CD14-positive monocyte (primary cell): ENCODE measurements at regions not wholly inside any gene's neighbourhood (a gene's known extent, or its start where the extent isn't known, plus 50 kb on each side); places are given as distances from the start of the nearest gene placed in this dataset.

Source experiments
- DNase-seq, 3 donors: peaks; one replicate each; pipeline ENCODE4 v3.0.0-alpha.2; 2011 to 2022
- H2AFZ ChIP-seq: 2 replicates; pipeline ENCODE4 v1.6.0; 2012; ENCODE audit warnings: mild to moderate bottlenecking, low read depth, low read length, inconsistent platforms; ENCODE audit not compliant: insufficient read depth, poor library complexity, severe bottlenecking
- H3K27ac ChIP-seq, 2 donors: 1 replicate in 1 of 2; 2 replicates in 1 of 2; pipeline ENCODE4 v1.5.1; 2012 to 2013; ENCODE audit warnings: low read length in 2 of 2, control low read depth in 1 of 2, inconsistent platforms in 1 of 2, low read depth in 1 of 2, mild to moderate bottlenecking in 1 of 2
- H3K27me3 ChIP-seq, 2 donors: one replicate each; pipeline versions ENCODE4 v1.6.0 to v1.6.1; 2011 to 2013; ENCODE audit warnings: low read length in 2 of 2; ENCODE audit not compliant: control insufficient read depth in 2 of 2, insufficient read depth in 2 of 2
- H3K36me3 ChIP-seq, 2 donors: replicated peaks in 1 of 2; 1 replicate in 1 of 2; 2 replicates in 1 of 2; pipeline versions ENCODE4 v1.5.1 to v1.6.1; 2012 to 2013; ENCODE audit warnings: low read length in 2 of 2, control low read depth in 1 of 2, inconsistent platforms in 1 of 2, mild to moderate bottlenecking in 1 of 2; ENCODE audit not compliant: insufficient read depth in 2 of 2, control insufficient read depth in 1 of 2
- H3K4me1 ChIP-seq, 2 donors: 1 replicate in 1 of 2; 2 replicates in 1 of 2; pipeline versions ENCODE4 v1.5.1 to v1.6.1; 2012 to 2013; ENCODE audit warnings: low read length in 2 of 2, control low read depth in 1 of 2, inconsistent platforms in 1 of 2, mild to moderate bottlenecking in 1 of 2, moderate library complexity in 1 of 2; ENCODE audit not compliant: insufficient read depth in 2 of 2, control insufficient read depth in 1 of 2
- H3K4me2 ChIP-seq: replicated peaks from 2 replicates; pipeline ENCODE3; 2012; ENCODE audit warnings: low read length, moderate library complexity, mild to moderate bottlenecking; ENCODE audit not compliant: poor library complexity, severe bottlenecking; ENCODE audit errors: extremely low read depth
- H3K4me3 ChIP-seq, 3 experiments: fragments of 200-600 bp in 1 of 3; sonication (generic) in 1 of 3; replicated peaks in 1 of 3; 1 replicate in 2 of 3; 2 replicates in 1 of 3; pipeline ENCODE4 v1.5.1; 2011 to 2013; ENCODE audit warnings: low read length in 3 of 3, mild to moderate bottlenecking in 3 of 3, control low read depth in 2 of 3, low read depth in 2 of 3, inconsistent platforms in 1 of 3, moderate library complexity in 1 of 3
- H3K79me2 ChIP-seq: 2 replicates; pipeline ENCODE4 v1.6.0; 2012; ENCODE audit warnings: mild to moderate bottlenecking, control low read depth, inconsistent platforms, low read length, moderate library complexity; ENCODE audit not compliant: insufficient read depth
- H3K9ac ChIP-seq: 2 replicates; pipeline ENCODE4 v1.6.0; 2017; ENCODE audit warnings: low read length, mild to moderate bottlenecking; ENCODE audit not compliant: insufficient read depth, poor library complexity, severe bottlenecking
- H3K9me3 ChIP-seq, 2 donors: replicated peaks in 1 of 2; 1 replicate in 1 of 2; 2 replicates in 1 of 2; pipeline versions ENCODE4 v1.5.1 to v1.6.1; 2012 to 2013; ENCODE audit warnings: low read length in 2 of 2, control low read depth in 1 of 2; ENCODE audit not compliant: control insufficient read depth in 1 of 2, insufficient read depth in 1 of 2
- H4K20me1 ChIP-seq: 2 replicates; pipeline ENCODE4 v1.6.0; 2012; ENCODE audit warnings: mild to moderate bottlenecking, low read length, control low read depth, moderate library complexity; ENCODE audit not compliant: insufficient read depth
- H3K27ac Mint-ChIP-seq, 7 donors: one replicate each; pipeline ENCODE4 v1.8.0; 2020; ENCODE audit warnings: mild to moderate bottlenecking in 7 of 7, mixed read lengths in 7 of 7, moderate library complexity in 6 of 7, inconsistent platforms in 2 of 7
- H3K27me3 Mint-ChIP-seq, 3 donors: one replicate each; pipeline ENCODE4 v1.8.0; 2021 to 2022; ENCODE audit warnings: low read depth in 3 of 3, mild to moderate bottlenecking in 3 of 3, mixed read lengths in 3 of 3, moderate library complexity in 3 of 3, inconsistent platforms in 1 of 3
- H3K36me3 Mint-ChIP-seq, 2 donors: one replicate each; pipeline ENCODE4 v1.8.0; 2020; ENCODE audit warnings: mixed read lengths in 2 of 2, inconsistent platforms in 1 of 2, mild to moderate bottlenecking in 1 of 2
- H3K4me1 Mint-ChIP-seq: one replicate; pipeline ENCODE4 v1.8.0; 2020; ENCODE audit warnings: mild to moderate bottlenecking, mixed read lengths
- H3K4me3 Mint-ChIP-seq, 2 donors: one replicate each; pipeline ENCODE4 v1.8.0; 2020; ENCODE audit warnings: mild to moderate bottlenecking in 2 of 2, mixed read lengths in 2 of 2, moderate library complexity in 1 of 2
- H3K9me3 Mint-ChIP-seq, 7 donors: one replicate each; pipeline ENCODE4 v1.8.0; 2020 to 2022; ENCODE audit warnings: mixed read lengths in 7 of 7, mild to moderate bottlenecking in 6 of 7, moderate library complexity in 6 of 7, inconsistent platforms in 2 of 7
- WGBS: methylation state at CpG from one replicate; pipeline ENCODE4 v1.1.5; 2013; ENCODE audit warnings: missing lambda C conversion rate; ENCODE audit not compliant: insufficient coverage; 5-methylcytosine and 5-hydroxymethylcytosine counted together
- intact Hi-C, 2 donors: fragments of 100-400 bp; cut with micrococcal nuclease; formaldehyde crosslinking; loops; one replicate each; pipeline versions ENCODE4 v1.15.0 to v1.15.1; 2023
- TF ChIP-seq, protein P1 (sequence below): fragments of 200-600 bp; IDR thresholded peaks from one replicate; pipeline ENCODE4 v1.8.0; 2022; ENCODE audit warnings: antibody characterized with exemption, mild to moderate bottlenecking

DNA sequence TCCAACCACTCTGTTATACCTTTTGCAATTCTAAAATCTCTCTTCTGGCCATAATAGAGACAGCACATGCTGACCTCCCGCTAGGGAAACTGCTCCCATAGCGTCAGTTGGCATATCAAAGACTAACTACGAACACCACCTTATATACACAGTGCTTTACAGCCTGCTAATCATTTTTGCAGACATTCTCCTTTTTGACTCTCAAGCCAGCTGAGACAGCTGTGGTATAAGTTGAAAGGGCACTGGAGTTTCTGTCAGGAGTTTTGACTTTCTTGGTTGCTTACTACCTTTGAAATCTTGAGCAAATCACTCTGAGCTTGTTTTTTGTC, 160.2 kb upstream of the TBCA start:
- peaks cover 0 to 4% of the 10 kb centered on the region in 2 donors for H3K36me3 Mint-ChIP-seq
- Histone ChIP-seq H3K79me2 (no peaks in the 10 kb centered on the region), H3K9me3 (peaks cover 0 to 3% of the 10 kb centered on the region in 2 donors), H4K20me1 (no peaks in the 10 kb centered on the region), H3K27me3 (no peaks in the 10 kb centered on the region), H3K4me2 (peak overlapping the region; percentile 19), H2AFZ (no peak overlapping the region), H3K4me1 (peaks cover 28 to 32% of the 10 kb centered on the region in 2 donors), H3K36me3 (no peaks in the 10 kb centered on the region), H3K9ac (no peak overlapping the region), H3K4me3 (no peak overlapping the region), H3K27ac (no peak overlapping the region)
- peaks cover 0 to 2% (median 0%) of the 10 kb centered on the region in 3 donors for H3K27me3 Mint-ChIP-seq
- 100% methylated on average over 2 of the region's 3 CpGs for WGBS
- TF ChIP-seq, protein P1, sequence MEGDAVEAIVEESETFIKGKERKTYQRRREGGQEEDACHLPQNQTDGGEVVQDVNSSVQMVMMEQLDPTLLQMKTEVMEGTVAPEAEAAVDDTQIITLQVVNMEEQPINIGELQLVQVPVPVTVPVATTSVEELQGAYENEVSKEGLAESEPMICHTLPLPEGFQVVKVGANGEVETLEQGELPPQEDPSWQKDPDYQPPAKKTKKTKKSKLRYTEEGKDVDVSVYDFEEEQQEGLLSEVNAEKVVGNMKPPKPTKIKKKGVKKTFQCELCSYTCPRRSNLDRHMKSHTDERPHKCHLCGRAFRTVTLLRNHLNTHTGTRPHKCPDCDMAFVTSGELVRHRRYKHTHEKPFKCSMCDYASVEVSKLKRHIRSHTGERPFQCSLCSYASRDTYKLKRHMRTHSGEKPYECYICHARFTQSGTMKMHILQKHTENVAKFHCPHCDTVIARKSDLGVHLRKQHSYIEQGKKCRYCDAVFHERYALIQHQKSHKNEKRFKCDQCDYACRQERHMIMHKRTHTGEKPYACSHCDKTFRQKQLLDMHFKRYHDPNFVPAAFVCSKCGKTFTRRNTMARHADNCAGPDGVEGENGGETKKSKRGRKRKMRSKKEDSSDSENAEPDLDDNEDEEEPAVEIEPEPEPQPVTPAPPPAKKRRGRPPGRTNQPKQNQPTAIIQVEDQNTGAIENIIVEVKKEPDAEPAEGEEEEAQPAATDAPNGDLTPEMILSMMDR: no peak
- peaks cover 30% of the 10 kb centered on the region for H3K4me1 Mint-ChIP-seq
- no peak overlapping the region for H3K4me3 Mint-ChIP-seq
- DNase-seq: no peak
- H3K27ac Mint-ChIP-seq: peak overlapping the region in 1 of 7 donors; percentile 75
- intact Hi-C loops: no loop called here
- peaks cover 0 to 12% (median 2%) of the 10 kb centered on the region in 7 donors for H3K9me3 Mint-ChIP-seq

DNA sequence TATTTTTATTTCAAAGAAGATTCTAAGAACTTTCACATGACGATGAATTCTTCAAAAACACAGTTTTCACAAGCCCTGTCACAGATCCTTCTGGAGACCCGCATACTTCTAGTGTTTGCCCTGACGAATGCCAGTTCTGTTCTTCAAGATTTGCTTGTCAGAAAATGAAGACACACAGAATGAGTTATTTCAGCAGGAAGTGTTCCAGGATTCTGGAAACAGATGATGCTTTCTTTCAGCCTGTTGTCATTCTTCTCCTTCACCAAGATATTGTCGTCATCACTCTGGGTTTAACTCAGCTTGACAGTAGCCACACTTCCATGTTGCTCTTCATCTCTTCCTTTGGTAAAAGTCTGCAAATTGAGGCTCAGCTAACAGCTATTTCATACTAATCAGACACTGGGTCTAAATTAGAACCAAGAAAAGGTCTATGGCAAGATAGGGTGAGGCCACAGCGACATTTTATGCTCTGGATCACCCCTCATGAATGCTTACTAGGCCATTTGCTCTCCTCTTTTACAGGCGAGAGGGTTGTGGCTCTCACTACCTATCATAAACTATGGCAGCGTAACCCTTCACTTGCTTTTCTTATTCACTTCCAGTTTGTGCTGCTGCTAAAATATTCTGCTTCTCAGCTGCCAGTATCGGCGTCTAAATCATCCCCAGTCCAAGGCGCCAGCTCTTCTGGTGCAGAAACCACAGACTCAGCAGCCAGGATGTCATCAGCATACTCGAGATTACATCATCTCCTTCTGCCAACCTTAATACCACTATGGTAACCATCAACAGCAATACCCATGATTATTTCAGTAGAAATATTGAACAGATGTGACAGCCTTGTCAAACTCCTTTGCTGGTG, 159.6 kb upstream of the TBCA start:
- H3K4me1 ChIP-seq: peaks cover 28 to 32% of the 10 kb centered on the region in 2 donors
- no peaks in the 10 kb centered on the region for H3K36me3 ChIP-seq
- intact Hi-C loops: no loop called here
- H4K20me1 ChIP-seq: no peaks in the 10 kb centered on the region
- TF ChIP-seq, protein P1: no peak
- H3K9me3 ChIP-seq: peaks cover 0 to 3% of the 10 kb centered on the region in 2 donors
- peaks cover 0 to 2% of the 10 kb centered on the region in 2 donors for H3K27me3 ChIP-seq
- Mint-ChIP-seq H3K4me1 (peaks cover 30% of the 10 kb centered on the region), H3K4me3 (peak overlapping the region in 1 of 2 donors; percentile 64), H3K36me3 (peaks cover 0 to 4% of the 10 kb centered on the region in 2 donors), H3K27ac (peak overlapping the region in 6 of 7 donors; percentile 2 to 84 (median 40)), H3K9me3 (peaks cover 0 to 10% (median 1%) of the 10 kb centered on the region in 7 donors), H3K27me3 (peaks cover 0 to 2% (median 0%) of the 10 kb centered on the region in 3 donors)
- 42% methylated on average over 9 of the region's 11 CpGs for WGBS
- no peak overlapping the region for H3K9ac ChIP-seq
- H3K79me2 ChIP-seq: no peaks in the 10 kb centered on the region
- DNase-seq: peak; percentile 49 to 64 (median 61)
- peak overlapping the region; percentile 18 for H2AFZ ChIP-seq
- H3K4me2 ChIP-seq: peak overlapping the region; percentile 19
- H3K27ac ChIP-seq: peak overlapping the region in 1 of 2 donors; percentile 41
- peak overlapping the region in 1 of 3 experiments; percentile 18 for H3K4me3 ChIP-seq
